Gastroesophageal sphincter (tissue), 3 donors: ENCODE measurements at regions not wholly inside any gene's neighbourhood (a gene's known extent, or its start where the extent isn't known, plus 50 kb on each side); places are given as distances from the start of the nearest gene placed in this dataset.

Source experiments
- EP300 ChIP-seq: sonication (generic); formaldehyde crosslinking; IDR thresholded peaks from one replicate; pipeline ENCODE4 v1.6.1; 2017; ENCODE audit warnings: antibody characterized with exemption, mild to moderate bottlenecking
- POLR2A ChIP-seq, 2 donors: fragments of 450-650 bp; IDR thresholded peaks; one replicate each; pipeline ENCODE4 v1.6.1; 2017; ENCODE audit warnings: antibody characterized with exemption in 2 of 2, mild to moderate bottlenecking in 2 of 2, moderate library complexity in 1 of 2
- POLR2AphosphoS5 ChIP-seq: sonication (generic); formaldehyde crosslinking; IDR thresholded peaks from one replicate; pipeline ENCODE4 v1.6.1; 2017; ENCODE audit warnings: antibody characterized with exemption
- TF ChIP-seq, protein P1 (sequence below), 4 experiments: fragments of 200-600 bp in 2 of 4; fragments of 450-650 bp in 2 of 4; sonication (generic) in 1 of 4; IDR thresholded peaks; one replicate each; pipeline ENCODE4 v1.5.1; 2017 to 2019; ENCODE audit warnings: antibody characterized with exemption in 4 of 4, mild to moderate bottlenecking in 2 of 4, moderate library complexity in 2 of 4

DNA sequence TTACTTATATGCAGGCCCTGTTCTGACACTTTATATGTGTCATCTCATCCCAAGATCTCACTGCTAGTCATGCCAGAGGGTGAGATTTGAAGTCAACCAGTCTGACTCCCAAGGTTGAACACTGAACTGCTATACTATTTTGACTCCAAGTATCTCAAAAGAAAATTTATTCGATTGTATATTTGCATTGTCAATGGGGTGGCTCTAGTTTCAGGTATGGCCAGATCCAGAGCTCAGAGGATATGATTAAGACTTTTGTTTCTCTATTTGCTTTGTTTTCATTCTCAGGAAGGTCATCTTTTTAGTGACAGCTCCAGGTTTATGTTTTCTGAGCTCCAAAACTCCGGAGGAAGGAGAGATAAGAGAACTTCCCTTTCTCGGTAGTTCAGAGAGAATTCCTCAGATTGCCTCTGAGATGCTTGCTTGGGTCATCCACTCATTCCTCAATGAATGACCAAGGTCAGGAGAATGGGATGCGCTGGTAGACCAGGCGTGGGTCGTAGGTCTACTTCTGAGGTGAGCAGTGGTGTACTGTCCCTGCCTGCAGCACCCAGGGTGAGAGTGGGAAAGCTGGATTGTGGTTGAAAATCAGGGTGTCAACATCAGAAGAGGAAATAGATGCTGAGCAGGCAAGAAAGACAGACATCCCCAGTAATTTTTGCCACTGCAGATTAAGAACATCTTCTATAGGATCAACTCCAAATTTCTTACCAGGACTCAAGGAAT is 99.3 kb downstream of the PFDN4 start:
- no peak for TF ChIP-seq POLR2AphosphoS5
- TF ChIP-seq, protein P1, sequence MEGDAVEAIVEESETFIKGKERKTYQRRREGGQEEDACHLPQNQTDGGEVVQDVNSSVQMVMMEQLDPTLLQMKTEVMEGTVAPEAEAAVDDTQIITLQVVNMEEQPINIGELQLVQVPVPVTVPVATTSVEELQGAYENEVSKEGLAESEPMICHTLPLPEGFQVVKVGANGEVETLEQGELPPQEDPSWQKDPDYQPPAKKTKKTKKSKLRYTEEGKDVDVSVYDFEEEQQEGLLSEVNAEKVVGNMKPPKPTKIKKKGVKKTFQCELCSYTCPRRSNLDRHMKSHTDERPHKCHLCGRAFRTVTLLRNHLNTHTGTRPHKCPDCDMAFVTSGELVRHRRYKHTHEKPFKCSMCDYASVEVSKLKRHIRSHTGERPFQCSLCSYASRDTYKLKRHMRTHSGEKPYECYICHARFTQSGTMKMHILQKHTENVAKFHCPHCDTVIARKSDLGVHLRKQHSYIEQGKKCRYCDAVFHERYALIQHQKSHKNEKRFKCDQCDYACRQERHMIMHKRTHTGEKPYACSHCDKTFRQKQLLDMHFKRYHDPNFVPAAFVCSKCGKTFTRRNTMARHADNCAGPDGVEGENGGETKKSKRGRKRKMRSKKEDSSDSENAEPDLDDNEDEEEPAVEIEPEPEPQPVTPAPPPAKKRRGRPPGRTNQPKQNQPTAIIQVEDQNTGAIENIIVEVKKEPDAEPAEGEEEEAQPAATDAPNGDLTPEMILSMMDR (IDR thresholded peaks at IDR 0.05): no peak
- TF ChIP-seq POLR2A (IDR thresholded peaks at IDR 0.05): no peak
- TF ChIP-seq EP300: no peak
